Prostate gland (tissue), 1 donor: ENCODE measurements at regions not wholly inside any gene's neighbourhood (a gene's known extent, or its start where the extent isn't known, plus 50 kb on each side); places are given as distances from the start of the nearest gene placed in this dataset.

ENCODE experiments used
- POLR2A ChIP-seq: fragments of 450-650 bp; IDR thresholded peaks from one replicate; pipeline ENCODE4 v1.6.1; 2016; ENCODE audit warnings: antibody characterized with exemption, mild to moderate bottlenecking
- POLR2AphosphoS5 ChIP-seq: sonication (generic); formaldehyde crosslinking; IDR thresholded peaks from one replicate; pipeline ENCODE4 v1.6.1; 2017; ENCODE audit warnings: antibody characterized with exemption

DNA sequence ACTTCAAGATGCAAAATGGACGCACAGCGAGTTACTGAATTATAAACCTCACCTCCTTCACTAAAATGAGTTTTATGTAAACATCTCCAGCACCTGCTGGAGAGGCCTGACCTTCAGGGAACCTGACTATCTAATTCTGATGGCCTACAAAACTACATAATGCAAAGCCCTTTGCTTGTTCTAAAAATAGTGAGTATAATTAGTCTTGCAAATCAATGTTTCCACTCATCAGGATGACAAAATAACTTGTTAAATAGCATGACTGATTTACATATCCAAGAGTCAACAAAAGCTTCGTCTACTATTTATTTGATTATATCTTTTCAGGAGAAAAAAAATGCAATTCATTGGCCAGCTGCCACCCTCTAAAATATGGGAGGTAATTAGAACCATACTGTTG, 326.3 kb upstream of the MC4R start:
- no peak for TF ChIP-seq POLR2AphosphoS5
- TF ChIP-seq POLR2A: no peak
